ENCODE measurements at regions not wholly inside any gene's neighbourhood (a gene's known extent, or its start where the extent isn't known, plus 50 kb on each side); places are given as distances from the start of the nearest gene placed in this dataset.

DNA sequence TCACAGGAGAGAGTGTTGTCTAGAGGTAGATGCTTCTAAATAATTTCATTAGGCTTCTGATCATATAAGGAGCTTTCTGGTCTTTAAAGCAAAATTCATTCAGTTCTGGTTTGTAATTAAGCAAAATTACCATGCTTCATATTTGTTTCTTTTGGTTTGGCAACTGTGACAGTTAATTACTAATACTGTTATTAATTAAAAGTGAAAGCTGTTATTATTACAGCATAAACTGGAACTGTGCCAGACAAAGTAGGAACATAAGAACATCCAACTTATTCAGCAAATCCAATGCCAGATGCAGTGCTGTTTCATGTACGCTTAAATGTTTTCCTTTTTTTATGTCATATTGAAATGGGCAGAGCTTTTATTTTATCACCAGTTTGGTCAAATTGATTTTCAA lies 70.4 kb upstream of the DAB2 start:
- no peak overlapping the region for H3K27ac ChIP-seq
- TF ChIP-seq, protein P1, sequence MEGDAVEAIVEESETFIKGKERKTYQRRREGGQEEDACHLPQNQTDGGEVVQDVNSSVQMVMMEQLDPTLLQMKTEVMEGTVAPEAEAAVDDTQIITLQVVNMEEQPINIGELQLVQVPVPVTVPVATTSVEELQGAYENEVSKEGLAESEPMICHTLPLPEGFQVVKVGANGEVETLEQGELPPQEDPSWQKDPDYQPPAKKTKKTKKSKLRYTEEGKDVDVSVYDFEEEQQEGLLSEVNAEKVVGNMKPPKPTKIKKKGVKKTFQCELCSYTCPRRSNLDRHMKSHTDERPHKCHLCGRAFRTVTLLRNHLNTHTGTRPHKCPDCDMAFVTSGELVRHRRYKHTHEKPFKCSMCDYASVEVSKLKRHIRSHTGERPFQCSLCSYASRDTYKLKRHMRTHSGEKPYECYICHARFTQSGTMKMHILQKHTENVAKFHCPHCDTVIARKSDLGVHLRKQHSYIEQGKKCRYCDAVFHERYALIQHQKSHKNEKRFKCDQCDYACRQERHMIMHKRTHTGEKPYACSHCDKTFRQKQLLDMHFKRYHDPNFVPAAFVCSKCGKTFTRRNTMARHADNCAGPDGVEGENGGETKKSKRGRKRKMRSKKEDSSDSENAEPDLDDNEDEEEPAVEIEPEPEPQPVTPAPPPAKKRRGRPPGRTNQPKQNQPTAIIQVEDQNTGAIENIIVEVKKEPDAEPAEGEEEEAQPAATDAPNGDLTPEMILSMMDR (conservative IDR thresholded peaks at IDR 0.05; ENCODE audit: low read depth) = no peak
- DNase-seq (ENCODE audit: low spot score) = no peak
- ChIA-PET POLR2A (ENCODE audit: low non-redundant PET) (no interaction called here), CTCF (interaction anchor here (0.7 kb wide), 1 partner anchor 1171 kb away, joined by 3 read pairs; no protein-coding TSS in a partner anchor)

DNA sequence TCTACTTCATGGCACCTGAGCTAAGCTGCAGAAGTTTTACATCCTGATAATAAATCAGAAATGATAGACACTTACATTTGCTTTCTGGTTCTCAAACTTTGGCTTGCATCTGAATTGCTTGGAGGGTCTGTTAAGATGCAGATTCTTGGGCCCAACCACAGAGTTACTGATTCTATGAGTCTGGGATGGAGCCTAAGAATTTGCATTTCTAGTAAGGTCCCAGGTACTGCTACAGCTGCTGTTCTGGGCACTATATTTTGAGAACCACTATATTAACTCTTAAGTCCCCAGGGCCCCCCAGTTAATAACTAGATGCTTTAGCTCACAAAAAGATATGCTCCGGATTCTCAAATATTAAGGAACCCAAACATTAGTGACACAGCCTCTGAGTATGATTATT lies 69.8 kb upstream of the DAB2 start:
- CTCF ChIA-PET = no interaction called here
- POLR2A ChIA-PET (ENCODE audit: low non-redundant PET) = no interaction called here
- H3K27ac ChIP-seq = no peak overlapping the region

DNA sequence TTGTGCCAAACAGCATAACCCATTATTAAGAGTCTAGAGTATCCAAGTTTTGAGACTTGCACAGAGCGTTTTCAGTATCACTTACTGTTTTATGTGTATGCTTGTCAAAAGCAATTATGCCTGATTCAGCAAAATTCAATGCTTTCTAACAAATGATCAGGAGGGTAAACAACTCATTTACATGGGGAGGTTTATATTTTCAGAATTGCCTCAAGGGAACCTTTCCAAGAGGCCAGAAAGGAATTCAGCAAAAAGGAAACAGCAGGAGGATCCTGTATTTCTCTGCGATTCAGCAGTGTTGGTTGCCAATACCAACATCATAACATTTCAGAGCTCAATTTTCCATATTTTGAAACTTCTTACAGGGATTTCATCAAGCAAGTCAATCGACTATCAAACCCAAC lies 69.3 kb upstream of the DAB2 start:
- no peak overlapping the region for H3K27ac ChIP-seq
- ChIA-PET CTCF (no interaction called here), POLR2A (ENCODE audit: low non-redundant PET) (no interaction called here)
- TF ChIP-seq, protein P1 (conservative IDR thresholded peaks at IDR 0.05; ENCODE audit: low read depth) = no peak
- DNase-seq (ENCODE audit: low spot score) = no peak

More for the DNA sequence above, 69.8 kb upstream of the DAB2 start:
- DNase-seq (ENCODE audit: low spot score) = no peak
- TF ChIP-seq, protein P1 (conservative IDR thresholded peaks at IDR 0.05; ENCODE audit: low read depth) = no peak

DNA sequence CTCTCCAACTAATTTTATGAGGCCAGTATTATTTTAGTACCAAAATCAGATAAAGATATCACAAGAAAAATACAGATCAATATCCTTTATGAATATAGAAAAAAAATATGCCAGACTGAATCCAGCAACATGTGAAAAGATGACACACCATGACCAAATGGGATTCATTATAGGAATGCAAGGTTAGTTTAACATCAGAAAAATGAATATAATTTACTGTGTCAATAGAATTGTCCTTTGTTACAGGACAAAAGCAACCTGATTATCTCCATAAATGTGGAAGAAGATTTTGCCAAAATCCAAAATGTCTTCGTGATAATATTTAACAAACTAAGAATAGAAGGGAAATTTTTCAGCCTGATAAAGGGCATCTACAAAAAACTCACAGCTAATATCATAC lies 66.4 kb upstream of the DAB2 start:
- POLR2A ChIA-PET (ENCODE audit: low non-redundant PET) = no interaction called here
- no peak for DNase-seq (ENCODE audit: low spot score)
- CTCF ChIA-PET = no interaction called here
- no peak overlapping the region for H3K27ac ChIP-seq
- TF ChIP-seq, protein P1 (conservative IDR thresholded peaks at IDR 0.05; ENCODE audit: low read depth) = no peak

DNA sequence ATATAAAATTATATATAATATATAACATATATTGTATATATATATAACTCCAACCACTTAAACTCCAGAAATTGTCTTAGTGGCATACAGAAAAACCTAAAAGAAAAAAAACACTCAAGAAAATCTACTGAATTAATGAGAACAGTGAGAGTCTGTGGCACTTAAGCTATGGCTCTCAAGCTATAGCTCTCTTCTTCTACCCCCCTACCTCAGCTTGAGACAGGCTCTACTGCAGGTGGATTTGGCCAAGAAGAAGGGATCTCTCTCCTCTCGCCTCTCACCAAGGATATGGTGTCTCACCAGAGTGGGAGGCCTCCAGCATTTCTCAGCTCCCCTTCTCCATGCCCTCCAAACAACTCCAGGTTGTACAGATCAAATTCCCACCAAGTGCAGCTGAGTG lies 64.5 kb upstream of the DAB2 start:
- TF ChIP-seq, protein P1 (conservative IDR thresholded peaks at IDR 0.05; ENCODE audit: low read depth) = no peak
- CTCF ChIA-PET = no interaction called here
- POLR2A ChIA-PET (ENCODE audit: low non-redundant PET) = no interaction called here
- no peak overlapping the region for H3K27ac ChIP-seq
- no peak for DNase-seq (ENCODE audit: low spot score)

DNA sequence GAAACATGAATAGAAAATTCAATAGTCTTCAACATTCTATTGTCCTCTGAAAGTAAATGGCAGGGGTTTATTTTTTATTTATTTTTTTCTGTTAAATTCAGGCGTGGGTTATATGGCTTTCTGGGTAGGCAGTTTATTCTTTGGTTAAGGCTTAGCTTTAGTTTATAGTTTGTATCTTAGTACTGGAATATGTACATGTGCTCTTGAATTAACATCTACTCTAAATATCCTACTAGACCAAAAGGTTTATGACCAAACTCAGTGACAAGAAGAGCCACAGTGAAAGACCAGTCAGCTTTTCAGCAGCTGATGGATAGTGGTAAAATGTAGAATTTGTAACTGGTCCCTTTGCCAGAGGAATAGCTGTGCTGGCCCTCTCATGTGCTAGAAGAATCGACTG lies 62.0 kb upstream of the DAB2 start:
- no peak overlapping the region for H3K27ac ChIP-seq
- DNase-seq (ENCODE audit: low spot score) = no peak
- ChIA-PET POLR2A (ENCODE audit: low non-redundant PET) (no interaction called here), CTCF (interaction anchor here (0.6 kb wide), 2 partner anchors 108 to 1746 kb away, joined by 3 to 5 read pairs; no protein-coding TSS in a partner anchor)
- TF ChIP-seq, protein P1 (conservative IDR thresholded peaks at IDR 0.05; ENCODE audit: low read depth) = no peak

DNA sequence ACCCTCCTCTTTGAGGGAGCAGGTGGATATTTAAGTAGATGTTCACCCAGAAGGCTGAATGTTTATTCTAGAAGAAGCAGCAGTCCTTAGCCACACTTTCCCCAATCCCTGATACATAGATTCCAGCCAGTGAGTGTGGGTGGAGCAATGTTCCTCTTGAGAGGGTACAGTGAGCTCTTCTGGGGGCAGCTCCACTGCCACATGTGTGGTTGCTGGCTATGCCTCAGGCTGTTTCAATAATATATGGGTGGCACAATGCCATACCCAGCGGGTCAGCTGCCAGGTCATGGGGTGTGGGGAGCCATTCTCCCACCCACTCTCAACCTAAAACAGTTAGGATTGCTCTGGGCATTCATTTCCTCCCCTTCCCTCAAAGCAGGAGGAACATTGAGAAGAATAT lies 61.6 kb upstream of the DAB2 start:
- CTCF ChIA-PET = no interaction called here
- no peak overlapping the region for H3K27ac ChIP-seq
- POLR2A ChIA-PET (ENCODE audit: low non-redundant PET) = no interaction called here
- TF ChIP-seq, protein P1 (conservative IDR thresholded peaks at IDR 0.05; ENCODE audit: low read depth) = no peak
- DNase-seq (ENCODE audit: low spot score) = no peak
